ENCODE measurements at regions not wholly inside any gene's neighbourhood (a gene's known extent, or its start where the extent isn't known, plus 50 kb on each side); places are given as distances from the start of the nearest gene placed in this dataset.

GRCh38 chr9:135308821-135309762 lies 170.5 kb upstream of the PPP1R26 start:
- no peak for TF ChIP-seq GATA3 (IDR thresholded peaks at IDR 0.05; ENCODE audit: low read depth, low read length)
- no peak for TF ChIP-seq GATA2 (IDR thresholded peaks at IDR 0.05; ENCODE audit: low read depth, low read length)

DNA sequence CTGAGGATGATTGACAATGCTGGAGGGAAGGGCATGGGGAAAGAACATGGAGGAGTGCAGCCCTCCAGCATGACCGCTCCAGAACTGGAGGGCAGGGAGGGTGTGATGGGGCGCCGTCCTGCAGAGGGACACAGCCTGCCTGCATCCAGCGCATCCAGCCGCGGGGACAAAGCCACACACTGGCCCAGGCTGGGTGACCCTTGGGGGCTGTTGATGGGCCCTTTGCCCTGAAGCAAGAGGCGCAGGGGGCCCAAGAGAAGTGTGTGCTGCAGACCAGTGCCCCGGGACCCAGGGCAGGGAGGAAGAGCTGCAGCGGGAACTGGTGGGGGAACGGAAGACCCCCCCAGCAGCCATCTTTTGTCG lies 169.8 kb upstream of the PPP1R26 start:
- TF ChIP-seq GATA3 (IDR thresholded peaks at IDR 0.05; ENCODE audit: low read depth, low read length), result no peak
- TF ChIP-seq GATA2 (IDR thresholded peaks at IDR 0.05; ENCODE audit: low read depth, low read length), result no peak

- 0 out of 2 replicates have a peak, but pooled peaks have one; percentile 9 for TF ChIP-seq GATA2 (IDR thresholded peaks at IDR 0.05; ENCODE audit: low read depth, low read length)
- TF ChIP-seq GATA3 (IDR thresholded peaks at IDR 0.05; ENCODE audit: low read depth, low read length), result no peak
Measured at GRCh38 chr9:135310134-135310533, 169.4 kb upstream of the PPP1R26 start.

- no peak for TF ChIP-seq GATA3 (IDR thresholded peaks at IDR 0.05; ENCODE audit: low read depth, low read length)
- no peak for TF ChIP-seq GATA2 (IDR thresholded peaks at IDR 0.05; ENCODE audit: low read depth, low read length)
Measured at GRCh38 chr9:135315572-135315971, 164.0 kb upstream of the PPP1R26 start.

GRCh38 chr9:135320331-135320730 lies 159.3 kb upstream of the PPP1R26 start:
- TF ChIP-seq GATA2 (IDR thresholded peaks at IDR 0.05; ENCODE audit: low read depth, low read length), result no peak
- TF ChIP-seq GATA3 (IDR thresholded peaks at IDR 0.05; ENCODE audit: low read depth, low read length), result no peak

DNA sequence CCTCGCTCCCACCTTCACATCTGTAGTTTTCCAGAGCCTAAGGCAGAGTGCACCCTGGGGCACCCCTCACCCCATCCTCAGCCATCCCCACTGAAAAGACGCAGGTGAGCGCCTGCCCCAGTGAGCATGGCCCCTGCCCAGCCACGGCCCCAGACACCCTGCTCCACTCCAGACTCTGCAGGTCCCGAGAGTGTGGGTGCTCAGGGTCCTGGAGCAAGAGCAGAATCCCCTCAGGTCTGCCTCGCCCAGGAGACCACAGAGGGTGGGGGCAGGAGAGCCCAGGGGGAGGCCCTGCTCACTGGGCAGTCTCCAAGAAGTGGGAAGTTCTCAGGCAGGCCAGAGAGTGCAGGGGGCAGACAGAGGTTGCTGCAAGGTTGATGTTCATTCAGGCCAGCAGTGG lies 158.6 kb upstream of the PPP1R26 start:
- TF ChIP-seq GATA3 (IDR thresholded peaks at IDR 0.05; ENCODE audit: low read depth, low read length), result no peak
- TF ChIP-seq GATA2 (IDR thresholded peaks at IDR 0.05; ENCODE audit: low read depth, low read length), result no peak

DNA sequence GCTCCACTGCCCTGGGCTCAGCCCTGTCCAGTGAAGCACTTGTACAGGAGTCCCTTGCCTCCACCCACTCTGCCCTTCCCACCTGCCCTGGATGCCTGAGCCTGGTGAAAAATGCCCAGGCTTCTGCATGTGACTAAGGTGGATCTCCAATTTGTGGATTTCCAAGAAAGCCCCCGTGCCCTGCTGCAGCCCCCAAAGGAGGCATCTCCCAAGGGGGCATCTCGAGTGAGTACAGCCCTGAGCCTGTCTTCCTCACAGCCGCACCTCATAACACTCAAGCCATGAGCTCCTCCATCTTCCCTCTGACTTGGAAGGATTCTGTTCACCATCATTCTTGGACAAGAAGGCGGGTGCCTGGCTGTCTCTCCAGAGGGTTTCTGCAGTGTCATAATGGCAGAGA lies 158.0 kb upstream of the PPP1R26 start:
- TF ChIP-seq GATA3 (IDR thresholded peaks at IDR 0.05; ENCODE audit: low read depth, low read length), result no peak
- TF ChIP-seq GATA2 (IDR thresholded peaks at IDR 0.05; ENCODE audit: low read depth, low read length), result no peak

DNA sequence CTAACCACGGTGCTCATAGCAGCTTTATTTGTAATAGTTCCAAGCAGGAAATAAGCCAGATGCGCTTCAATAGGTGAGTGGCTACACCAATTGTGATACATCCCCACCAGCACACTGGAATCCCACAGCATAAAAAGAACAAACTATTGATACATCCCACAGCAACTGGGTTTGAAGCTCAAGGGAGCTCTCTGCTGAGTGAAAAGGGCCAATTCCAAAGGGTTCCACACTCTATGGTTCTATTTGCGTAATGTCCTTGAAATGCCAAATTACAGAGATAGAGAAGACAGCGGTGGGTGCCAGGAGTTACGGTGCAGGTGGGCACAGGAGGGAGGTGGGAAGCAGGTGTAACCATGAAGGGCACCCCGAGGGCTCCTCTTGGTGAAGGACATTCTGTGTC lies 155.3 kb upstream of the PPP1R26 start:
- TF ChIP-seq GATA2 (IDR thresholded peaks at IDR 0.05; ENCODE audit: low read depth, low read length) (no peak), GATA3 (IDR thresholded peaks at IDR 0.05; ENCODE audit: low read depth, low read length) (no peak)

GRCh38 chr9:135326141-135326540 lies 153.4 kb upstream of the PPP1R26 start:
- no peak for TF ChIP-seq GATA3 (IDR thresholded peaks at IDR 0.05; ENCODE audit: low read depth, low read length)
- no peak for TF ChIP-seq GATA2 (IDR thresholded peaks at IDR 0.05; ENCODE audit: low read depth, low read length)

DNA sequence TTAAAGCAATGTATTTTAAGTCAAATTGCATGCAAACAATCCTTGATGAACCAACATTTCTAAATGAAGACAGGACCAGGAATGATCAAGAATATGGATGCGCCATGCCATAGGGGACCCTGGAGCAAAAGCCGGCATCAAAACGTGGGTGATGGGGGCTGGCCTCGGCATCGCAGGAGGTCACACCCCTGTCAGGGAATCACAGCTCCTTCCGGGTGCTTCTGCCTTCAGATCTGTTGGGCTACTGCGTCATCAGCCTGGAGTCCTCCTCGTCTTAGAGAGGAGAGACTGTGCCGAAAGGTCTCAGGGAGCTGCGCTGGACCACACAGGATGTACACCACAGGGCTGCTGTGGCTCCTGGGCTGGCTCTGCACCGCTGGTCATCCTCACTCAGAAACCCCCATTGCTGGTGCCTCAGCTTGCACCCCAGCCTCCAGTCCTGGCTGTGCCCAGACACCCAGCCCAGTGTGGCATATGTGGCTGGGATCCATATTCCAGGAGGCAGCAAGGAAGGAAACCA lies 152.9 kb upstream of the PPP1R26 start:
- TF ChIP-seq GATA2 (IDR thresholded peaks at IDR 0.05; ENCODE audit: low read depth, low read length) (no peak), GATA3 (IDR thresholded peaks at IDR 0.05; ENCODE audit: low read depth, low read length) (no peak)

GRCh38 chr9:135328485-135329417 lies 150.8 kb upstream of the PPP1R26 start:
- TF ChIP-seq GATA3 (IDR thresholded peaks at IDR 0.05; ENCODE audit: low read depth, low read length) (no peak), GATA2 (IDR thresholded peaks at IDR 0.05; ENCODE audit: low read depth, low read length) (peak; percentile 27; the same call in 1 of the 2 replicates)

DNA sequence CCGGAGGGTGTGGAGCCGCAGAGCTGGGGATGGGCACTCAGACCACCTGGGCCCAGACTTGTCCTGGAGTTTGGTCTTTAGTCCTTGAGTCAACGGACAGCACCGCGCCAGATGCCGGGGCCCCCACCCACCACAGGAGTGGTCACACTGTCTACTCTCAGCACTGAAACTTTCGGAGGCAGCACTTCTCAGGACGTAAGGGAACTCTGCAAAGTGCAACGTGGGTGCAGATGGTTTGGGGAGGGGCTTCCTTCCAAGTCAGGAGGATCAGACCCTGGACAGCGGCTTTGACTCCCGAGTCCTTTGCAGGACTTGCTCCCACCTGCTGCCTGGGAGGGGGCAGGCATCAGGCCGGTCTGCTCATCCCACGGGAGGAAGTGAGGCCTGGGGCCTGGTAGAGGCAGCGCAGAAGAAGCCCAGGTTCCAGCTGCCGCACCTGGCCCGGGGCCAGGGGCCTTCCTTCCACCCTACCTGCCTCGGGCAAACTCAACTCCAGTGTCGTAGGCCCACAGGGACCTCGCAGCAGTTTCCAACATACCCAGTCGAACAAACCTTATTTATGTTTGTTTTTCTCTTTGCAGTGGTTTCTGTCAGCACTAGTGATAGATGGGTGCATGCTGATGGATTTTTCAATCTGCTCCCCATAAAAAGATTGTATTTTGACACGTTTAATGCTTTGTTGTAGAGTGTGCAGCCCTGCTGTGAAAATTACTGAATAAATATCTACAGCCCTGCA lies 149.8 kb upstream of the PPP1R26 start:
- TF ChIP-seq GATA3 (IDR thresholded peaks at IDR 0.05; ENCODE audit: low read depth, low read length) (no peak), GATA2 (IDR thresholded peaks at IDR 0.05; ENCODE audit: low read depth, low read length) (no peak)

- TF ChIP-seq GATA2 (IDR thresholded peaks at IDR 0.05; ENCODE audit: low read depth, low read length) (no peak), GATA3 (IDR thresholded peaks at IDR 0.05; ENCODE audit: low read depth, low read length) (no peak)
Measured at GRCh38 chr9:135330307-135330631, 149.3 kb upstream of the PPP1R26 start.
